H1 (cell line): ENCODE measurements at regions not wholly inside any gene's neighbourhood (a gene's known extent, or its start where the extent isn't known, plus 50 kb on each side); places are given as distances from the start of the nearest gene placed in this dataset.

Experiments
- CTCF ChIP-seq, 3 experiments: IDR thresholded peaks; 1 replicate in 2 of 3; 2 replicates in 1 of 3; pipeline versions ENCODE4 v1.5.1 to v1.6.1; 2011; ENCODE audit warnings: low read length in 3 of 3, mild to moderate bottlenecking in 3 of 3, inconsistent platforms in 2 of 3, low read depth in 1 of 3, moderate library complexity in 1 of 3; ENCODE audit not compliant: insufficient read depth in 1 of 3; ENCODE audit errors: control extremely low read depth in 1 of 3
- EGR1 ChIP-seq: IDR thresholded peaks from 2 replicates; pipeline ENCODE4 v1.6.1; 2011; ENCODE audit warnings: low read depth, low read length, borderline replicate concordance
- EZH2 ChIP-seq: fragments of 200-600 bp; sonication (generic); IDR thresholded peaks from 2 replicates; pipeline ENCODE4 v1.7.1; 2012; ENCODE audit warnings: low read depth, mild to moderate bottlenecking, moderate library complexity, low read length, inconsistent platforms; ENCODE audit not compliant: severe bottlenecking
- HDAC2 ChIP-seq, 2 experiments: fragments of 300-600 bp in 1 of 2; sonication (generic) in 1 of 2; IDR thresholded peaks; 2 replicates each; pipeline ENCODE4 v1.6.1; 2011 to 2012; ENCODE audit warnings: low read depth in 2 of 2, low read length in 2 of 2, mild to moderate bottlenecking in 2 of 2, moderate library complexity in 2 of 2, borderline replicate concordance in 1 of 2, inconsistent platforms in 1 of 2
- POLR2A ChIP-seq, 2 experiments: IDR thresholded peaks; 1 replicate in 1 of 2; 2 replicates in 1 of 2; pipeline ENCODE4 v1.6.1; 2011; ENCODE audit warnings: low read depth in 2 of 2, low read length in 2 of 2, mild to moderate bottlenecking in 2 of 2; ENCODE audit errors: control extremely low read depth in 1 of 2
- TF ChIP-seq, protein P1 (sequence below): IDR thresholded peaks from 2 replicates; pipeline ENCODE4 v1.6.1; 2011; ENCODE audit warnings: low read depth, mild to moderate bottlenecking, low read length; ENCODE audit not compliant: insufficient read depth

- TF ChIP-seq CTCF (IDR thresholded peaks at IDR 0.05; ENCODE audit: control extremely low read depth in 1 of 3, insufficient read depth in 1 of 3, low read depth in 1 of 3, low read length in 3 of 3) (no peak), POLR2A (IDR thresholded peaks at IDR 0.05; ENCODE audit: control extremely low read depth in 1 of 2, low read depth in 2 of 2, low read length in 2 of 2) (no peak), EGR1 (no peak), HDAC2 (IDR thresholded peaks at IDR 0.05; ENCODE audit: borderline replicate concordance in 1 of 2, low read depth in 2 of 2, low read length in 2 of 2) (no peak), EZH2 (no peak)
- TF ChIP-seq, protein P1, sequence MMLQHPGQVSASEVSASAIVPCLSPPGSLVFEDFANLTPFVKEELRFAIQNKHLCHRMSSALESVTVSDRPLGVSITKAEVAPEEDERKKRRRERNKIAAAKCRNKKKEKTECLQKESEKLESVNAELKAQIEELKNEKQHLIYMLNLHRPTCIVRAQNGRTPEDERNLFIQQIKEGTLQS = no peak
Measured at GRCh38 chr7:23931633-23932032, 221.6 kb downstream of the STK31 start.
